ENCODE measurements at regions not wholly inside any gene's neighbourhood (a gene's known extent, or its start where the extent isn't known, plus 50 kb on each side); places are given as distances from the start of the nearest gene placed in this dataset.

DNA sequence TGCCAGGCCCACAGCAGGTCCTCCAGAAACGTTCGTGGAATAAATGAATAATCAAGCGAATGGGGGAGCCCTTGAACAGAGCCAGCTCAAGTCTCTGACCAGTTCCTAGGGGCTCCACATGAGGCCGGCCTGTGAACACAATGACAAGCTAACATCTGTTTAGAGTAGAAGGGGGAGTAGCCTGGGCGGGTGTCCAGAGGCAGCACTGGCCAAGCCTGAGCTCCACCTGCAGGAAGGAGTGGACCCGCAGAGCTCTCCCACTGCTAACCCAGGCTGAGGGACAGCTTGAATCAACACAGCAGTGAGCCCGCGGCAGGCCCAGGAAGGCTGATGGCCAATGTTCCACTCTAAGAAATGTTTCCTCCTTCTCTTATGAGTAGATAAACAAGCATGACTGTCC, 234.8 kb upstream of the RAB6C start:
- in situ Hi-C loops (cut with MboI; ENCODE audit: low sequenced_read_pairs in 4 of 4), result no loop called here
- no peaks in the 10 kb centered on the region for H3K9me3 ChIP-seq
- no peak overlapping the region for H3K4me3 ChIP-seq
- H3K4me1 ChIP-seq, result no peaks in the 10 kb centered on the region
- no peak for DNase-seq
- H3K27ac ChIP-seq, result no peak overlapping the region
- no peak for ATAC-seq
- no peaks in the 10 kb centered on the region for H3K27me3 ChIP-seq
- intact Hi-C loops (cut with DNase I; ENCODE audit: low total_unique reads), result no loop called here
- H3K36me3 ChIP-seq, result no peaks in the 10 kb centered on the region
- no peak for TF ChIP-seq POLR2A (IDR thresholded peaks at IDR 0.05)
- TF ChIP-seq, protein P1, sequence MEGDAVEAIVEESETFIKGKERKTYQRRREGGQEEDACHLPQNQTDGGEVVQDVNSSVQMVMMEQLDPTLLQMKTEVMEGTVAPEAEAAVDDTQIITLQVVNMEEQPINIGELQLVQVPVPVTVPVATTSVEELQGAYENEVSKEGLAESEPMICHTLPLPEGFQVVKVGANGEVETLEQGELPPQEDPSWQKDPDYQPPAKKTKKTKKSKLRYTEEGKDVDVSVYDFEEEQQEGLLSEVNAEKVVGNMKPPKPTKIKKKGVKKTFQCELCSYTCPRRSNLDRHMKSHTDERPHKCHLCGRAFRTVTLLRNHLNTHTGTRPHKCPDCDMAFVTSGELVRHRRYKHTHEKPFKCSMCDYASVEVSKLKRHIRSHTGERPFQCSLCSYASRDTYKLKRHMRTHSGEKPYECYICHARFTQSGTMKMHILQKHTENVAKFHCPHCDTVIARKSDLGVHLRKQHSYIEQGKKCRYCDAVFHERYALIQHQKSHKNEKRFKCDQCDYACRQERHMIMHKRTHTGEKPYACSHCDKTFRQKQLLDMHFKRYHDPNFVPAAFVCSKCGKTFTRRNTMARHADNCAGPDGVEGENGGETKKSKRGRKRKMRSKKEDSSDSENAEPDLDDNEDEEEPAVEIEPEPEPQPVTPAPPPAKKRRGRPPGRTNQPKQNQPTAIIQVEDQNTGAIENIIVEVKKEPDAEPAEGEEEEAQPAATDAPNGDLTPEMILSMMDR (IDR thresholded peaks at IDR 0.05 in 4 of 5, conservative IDR thresholded peaks at IDR 0.05 in 1 of 5), result no peak

DNA sequence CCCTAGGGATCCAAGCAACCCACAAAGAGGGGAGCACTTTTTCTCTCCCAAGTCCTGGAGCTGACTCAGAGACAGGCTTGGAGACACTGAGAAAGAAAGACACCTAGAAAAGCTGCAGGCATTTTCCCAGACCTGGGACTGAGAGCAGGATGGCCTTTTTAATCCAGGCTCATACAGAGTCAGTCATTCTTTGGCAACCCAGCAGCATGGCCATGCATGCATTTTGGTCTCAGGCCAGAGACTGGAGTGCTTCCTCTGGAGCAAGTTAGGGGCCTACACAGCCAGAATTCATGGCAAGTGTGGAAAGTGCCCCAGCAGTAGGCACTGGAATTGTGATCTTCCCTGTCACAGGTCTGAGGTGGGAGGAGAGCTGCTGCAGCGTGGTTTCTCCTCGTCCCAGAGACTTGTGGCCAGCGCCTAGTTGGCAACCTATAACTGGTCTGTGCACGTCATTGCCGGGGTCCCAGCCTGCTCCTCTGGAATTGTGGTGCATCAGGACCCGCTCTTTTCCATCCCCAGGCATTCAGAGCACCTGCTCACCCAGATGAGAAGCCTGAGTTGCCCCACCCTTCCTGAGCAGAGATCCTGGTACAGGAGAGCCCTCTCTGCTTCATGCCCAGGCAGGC, 231.9 kb upstream of the RAB6C start:
- in situ Hi-C loops (cut with MboI; ENCODE audit: low sequenced_read_pairs in 4 of 4), result no loop called here

DNA sequence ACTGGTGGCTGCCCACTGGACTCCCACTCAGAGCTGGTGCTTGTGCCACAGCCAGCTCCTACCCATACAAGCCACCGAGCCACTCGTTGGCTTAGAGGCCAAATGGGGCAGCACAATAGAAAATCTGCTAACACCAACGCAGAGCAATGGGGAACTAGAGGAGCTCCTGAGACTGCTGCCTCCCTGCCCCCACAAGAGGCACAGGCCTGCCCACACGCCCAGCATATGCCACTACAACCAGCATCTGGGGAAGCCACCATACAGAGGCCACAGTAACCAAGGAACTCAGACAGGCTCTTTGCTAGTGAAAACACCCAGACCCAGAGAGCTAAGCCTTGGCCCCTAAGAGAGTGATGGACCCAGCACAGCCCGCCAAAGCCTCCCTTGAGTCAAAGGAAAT, 231.2 kb upstream of the RAB6C start:
- in situ Hi-C loops (cut with MboI; ENCODE audit: low sequenced_read_pairs in 4 of 4), result no loop called here
- intact Hi-C loops (cut with DNase I; ENCODE audit: low total_unique reads), result no loop called here

More for the DNA sequence above, 231.9 kb upstream of the RAB6C start:
- Histone ChIP-seq H3K27ac (no peak overlapping the region), H3K36me3 (no peaks in the 10 kb centered on the region), H3K9me3 (no peaks in the 10 kb centered on the region), H3K4me3 (no peak overlapping the region), H3K27me3 (no peaks in the 10 kb centered on the region), H3K4me1 (no peaks in the 10 kb centered on the region)
- intact Hi-C loops (cut with DNase I; ENCODE audit: low total_unique reads), result no loop called here
- ATAC-seq (no peak), DNase-seq (no peak)
- TF ChIP-seq POLR2A (IDR thresholded peaks at IDR 0.05), result no peak
- TF ChIP-seq, protein P1 (IDR thresholded peaks at IDR 0.05 in 4 of 5, conservative IDR thresholded peaks at IDR 0.05 in 1 of 5), result no peak

DNA sequence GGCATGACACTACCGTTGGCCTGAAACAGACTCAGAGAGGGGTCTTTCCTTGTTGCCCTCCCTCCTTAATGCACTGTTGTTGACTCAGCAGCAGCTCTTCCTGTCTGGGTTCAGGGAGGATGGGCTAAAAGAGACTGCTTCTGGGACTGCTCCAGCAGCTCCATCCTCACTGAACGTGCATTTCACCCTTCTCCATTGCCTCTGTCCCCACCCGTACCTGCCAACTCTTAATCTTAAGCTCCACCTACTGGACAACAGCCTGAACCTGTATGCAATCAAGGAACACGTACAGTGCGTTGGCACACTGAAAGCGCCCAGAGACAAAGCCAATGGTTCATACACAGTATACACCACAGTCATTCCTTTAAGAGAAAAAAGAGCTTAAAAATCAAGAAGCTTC, 230.8 kb upstream of the RAB6C start:
- DNase-seq, result no peak
- no peak for ATAC-seq
- in situ Hi-C loops (cut with MboI; ENCODE audit: low sequenced_read_pairs in 4 of 4) (no loop called here), intact Hi-C loops (cut with DNase I; ENCODE audit: low total_unique reads) (no loop called here)
- Histone ChIP-seq H3K36me3 (no peaks in the 10 kb centered on the region), H3K4me1 (no peaks in the 10 kb centered on the region), H3K4me3 (no peak overlapping the region), H3K9me3 (no peaks in the 10 kb centered on the region), H3K27ac (no peak overlapping the region), H3K27me3 (no peaks in the 10 kb centered on the region)
- TF ChIP-seq, protein P1 (IDR thresholded peaks at IDR 0.05 in 4 of 5, conservative IDR thresholded peaks at IDR 0.05 in 1 of 5), result no peak

More for the DNA sequence above, 231.2 kb upstream of the RAB6C start:
- Histone ChIP-seq H3K36me3 (no peaks in the 10 kb centered on the region), H3K9me3 (no peaks in the 10 kb centered on the region), H3K27me3 (no peaks in the 10 kb centered on the region), H3K4me3 (no peak overlapping the region), H3K27ac (no peak overlapping the region), H3K4me1 (no peaks in the 10 kb centered on the region)
- ATAC-seq, result no peak
- TF ChIP-seq, protein P1 (IDR thresholded peaks at IDR 0.05 in 4 of 5, conservative IDR thresholded peaks at IDR 0.05 in 1 of 5), result no peak
- no peak for TF ChIP-seq POLR2A (IDR thresholded peaks at IDR 0.05)
- DNase-seq, result no peak

DNA sequence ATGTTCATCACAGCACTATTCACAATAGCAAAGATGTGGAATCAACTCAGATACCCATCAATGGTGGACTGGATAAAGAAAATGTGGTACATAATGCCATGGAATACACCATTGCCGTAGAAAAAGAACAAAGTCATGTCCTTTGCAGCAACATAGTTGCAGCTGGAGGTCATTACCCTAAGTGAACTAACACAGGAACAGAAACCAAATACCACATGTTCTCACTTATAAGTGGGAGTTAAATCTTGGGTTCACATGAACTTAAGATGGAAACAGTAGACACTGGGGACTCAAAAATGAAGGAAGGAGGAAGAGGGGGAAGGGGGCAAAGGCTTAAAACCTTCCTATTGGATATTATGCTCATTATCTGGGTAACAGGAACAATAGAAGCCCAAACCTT, 228.1 kb upstream of the RAB6C start:
- Histone ChIP-seq H3K9me3 (no peaks in the 10 kb centered on the region), H3K4me3 (no peak overlapping the region), H3K36me3 (no peaks in the 10 kb centered on the region), H3K4me1 (no peaks in the 10 kb centered on the region), H3K27me3 (no peaks in the 10 kb centered on the region), H3K27ac (no peak overlapping the region)
- in situ Hi-C loops (cut with MboI; ENCODE audit: low sequenced_read_pairs in 4 of 4), result no loop called here
- TF ChIP-seq POLR2A (IDR thresholded peaks at IDR 0.05), result no peak
- TF ChIP-seq, protein P1 (IDR thresholded peaks at IDR 0.05 in 4 of 5, conservative IDR thresholded peaks at IDR 0.05 in 1 of 5), result no peak
- ATAC-seq (no peak), DNase-seq (no peak)
- intact Hi-C loops (cut with DNase I; ENCODE audit: low total_unique reads), result no loop called here
